ENCODE measurements at regions not wholly inside any gene's neighbourhood (a gene's known extent, or its start where the extent isn't known, plus 50 kb on each side); places are given as distances from the start of the nearest gene placed in this dataset.

- Histone ChIP-seq H3K4me1 (ENCODE audit: control insufficient read depth in 5 of 5, insufficient read depth in 5 of 5, low read length in 5 of 5) (no peaks in the 10 kb centered on the region), H3K4me3 (no peak overlapping the region), H3K36me3 (ENCODE audit: control insufficient read depth in 4 of 4, insufficient read depth in 4 of 4, low read length in 4 of 4) (no peaks in the 10 kb centered on the region), H3K9me3 (ENCODE audit: control insufficient read depth in 4 of 4, insufficient read depth in 3 of 4, low read length in 3 of 4) (peaks cover 0 to 4% (median 0%) of the 10 kb centered on the region in 4 donors), H3K27me3 (ENCODE audit: control insufficient read depth in 3 of 3, insufficient read depth in 3 of 3, low read length in 2 of 3) (no peaks in the 10 kb centered on the region), H3K9ac (ENCODE audit: insufficient read depth in 1 of 2, low read length in 2 of 2) (no peak overlapping the region), H3K27ac (ENCODE audit: low read depth in 1 of 2, low read length in 1 of 2) (no peak overlapping the region)
- DNase-seq, result peak in 2 of 3 donors; percentile 12 to 20
- no peak for ATAC-seq (ENCODE audit: insufficient read depth, low FRiP score)
- TF ChIP-seq CTCF (IDR thresholded peaks at IDR 0.05; ENCODE audit: control extremely low read depth, extremely low read depth), result no peak
- 71 to 85% methylated on average over 4 of the region's 4 CpGs for WGBS, 2 donors
These were observed 87.7 kb upstream of the DYNAP start for GRCh38 chr18:54503131-54503894.

GRCh38 chr18:54506516-54507261 lies 84.4 kb upstream of the DYNAP start:
- ATAC-seq (ENCODE audit: insufficient read depth, low FRiP score) (no peak), DNase-seq (no peak)
- Histone ChIP-seq H3K27me3 (ENCODE audit: control insufficient read depth in 3 of 3, insufficient read depth in 3 of 3, low read length in 2 of 3) (no peaks in the 10 kb centered on the region), H3K4me3 (no peak overlapping the region), H3K27ac (ENCODE audit: low read depth in 1 of 2, low read length in 1 of 2) (no peak overlapping the region), H3K36me3 (ENCODE audit: control insufficient read depth in 4 of 4, insufficient read depth in 4 of 4, low read length in 4 of 4) (no peaks in the 10 kb centered on the region), H3K9ac (ENCODE audit: insufficient read depth in 1 of 2, low read length in 2 of 2) (no peak overlapping the region), H3K4me1 (ENCODE audit: control insufficient read depth in 5 of 5, insufficient read depth in 5 of 5, low read length in 5 of 5) (no peaks in the 10 kb centered on the region), H3K9me3 (ENCODE audit: control insufficient read depth in 4 of 4, insufficient read depth in 3 of 4, low read length in 3 of 4) (peaks cover 0 to 3% (median 0%) of the 10 kb centered on the region in 4 donors)
- TF ChIP-seq CTCF (IDR thresholded peaks at IDR 0.05; ENCODE audit: control extremely low read depth, extremely low read depth), result no peak
- 88 to 96% methylated on average over 2 of the region's 2 CpGs for WGBS, 2 donors

- no peaks in the 10 kb centered on the region for H3K4me1 ChIP-seq (ENCODE audit: control insufficient read depth in 5 of 5, insufficient read depth in 5 of 5, low read length in 5 of 5)
- H3K4me3 ChIP-seq, result no peak overlapping the region
- peaks cover 0 to 2% (median 0%) of the 10 kb centered on the region in 3 donors for H3K27me3 ChIP-seq (ENCODE audit: control insufficient read depth in 3 of 3, insufficient read depth in 3 of 3, low read length in 2 of 3)
- ATAC-seq (ENCODE audit: insufficient read depth, low FRiP score), result no peak
- no peak for TF ChIP-seq CTCF (IDR thresholded peaks at IDR 0.05; ENCODE audit: control extremely low read depth, extremely low read depth)
- H3K27ac ChIP-seq (ENCODE audit: low read depth in 1 of 2, low read length in 1 of 2), result no peak overlapping the region
- no peaks in the 10 kb centered on the region for H3K36me3 ChIP-seq (ENCODE audit: control insufficient read depth in 4 of 4, insufficient read depth in 4 of 4, low read length in 4 of 4)
- H3K9me3 ChIP-seq (ENCODE audit: control insufficient read depth in 4 of 4, insufficient read depth in 3 of 4, low read length in 3 of 4), result no peaks in the 10 kb centered on the region
- 70 to 81% methylated on average over 2 of the region's 2 CpGs for WGBS, 2 donors
- no peak overlapping the region for H3K9ac ChIP-seq (ENCODE audit: insufficient read depth in 1 of 2, low read length in 2 of 2)
- no peak for DNase-seq
These were observed 81.3 kb upstream of the DYNAP start for GRCh38 chr18:54509793-54510192.
